Astrocyte (in vitro differentiated cells and primary cell): ENCODE measurements at regions not wholly inside any gene's neighbourhood (a gene's known extent, or its start where the extent isn't known, plus 50 kb on each side); places are given as distances from the start of the nearest gene placed in this dataset.

Experiments
- DNase-seq: peaks from one replicate; pipeline ENCODE4 v3.0.0-alpha.2; 2010; ENCODE audit warnings: low read depth
- FAIRE-seq: peaks from 2 replicates; lab custom pipeline; 2011; peaks lifted over from hg19 to GRCh38; lab: Jason Lieb, UNC
- H2AFZ ChIP-seq: 2 replicates; pipeline ENCODE4 v1.6.0; 2012; ENCODE audit warnings: low read depth, low read length, inconsistent platforms
- H3K27ac ChIP-seq: 2 replicates; pipeline ENCODE4 v1.5.1; 2011; ENCODE audit warnings: low read depth, low read length, inconsistent platforms
- H3K27me3 ChIP-seq: 2 replicates; pipeline ENCODE4 v1.6.0; 2011; ENCODE audit warnings: low read length, inconsistent platforms; ENCODE audit not compliant: insufficient read depth
- H3K36me3 ChIP-seq: 2 replicates; pipeline ENCODE4 v1.5.1; 2011; ENCODE audit warnings: low read length, inconsistent platforms; ENCODE audit not compliant: insufficient read depth
- H3K4me1 ChIP-seq: 2 replicates; pipeline ENCODE4 v1.5.1; 2011; ENCODE audit warnings: low read length, inconsistent platforms; ENCODE audit not compliant: insufficient read depth
- H3K4me2 ChIP-seq: 2 replicates; pipeline ENCODE4 v1.6.0; 2012; ENCODE audit warnings: low read length, inconsistent platforms
- H3K4me3 ChIP-seq: 2 replicates; pipeline ENCODE4 v1.5.1; 2011; ENCODE audit warnings: low read depth, mild to moderate bottlenecking, low read length, inconsistent platforms; ENCODE audit not compliant: insufficient read depth
- H3K79me2 ChIP-seq: 2 replicates; pipeline ENCODE4 v1.6.0; 2012; ENCODE audit warnings: mild to moderate bottlenecking, low read length, inconsistent platforms; ENCODE audit not compliant: insufficient read depth
- H3K9ac ChIP-seq: 2 replicates; pipeline ENCODE4 v1.6.0; 2012; ENCODE audit warnings: mild to moderate bottlenecking, low read length, inconsistent platforms
- H3K9me3 ChIP-seq: 2 replicates; pipeline ENCODE4 v1.5.1; 2012; ENCODE audit warnings: low read depth, mild to moderate bottlenecking, low read length, inconsistent platforms; ENCODE audit not compliant: insufficient read depth
- H4K20me1 ChIP-seq: 2 replicates; pipeline ENCODE4 v1.6.0; 2012; ENCODE audit warnings: low read length, inconsistent platforms; ENCODE audit not compliant: insufficient read depth
- H3K27ac Mint-ChIP-seq: one replicate; pipeline ENCODE4 v1.8.0; 2021; ENCODE audit warnings: mild to moderate bottlenecking, mixed read lengths; ENCODE audit not compliant: unreplicated experiment
- H3K27me3 Mint-ChIP-seq: one replicate; pipeline ENCODE4 v1.8.0; 2021; ENCODE audit warnings: low read depth, mixed read lengths; ENCODE audit not compliant: unreplicated experiment
- H3K36me3 Mint-ChIP-seq: one replicate; pipeline ENCODE4 v1.8.0; 2021; ENCODE audit warnings: low read depth, mixed read lengths; ENCODE audit not compliant: unreplicated experiment
- H3K4me1 Mint-ChIP-seq: one replicate; pipeline ENCODE4 v1.8.0; 2021; ENCODE audit warnings: low read depth, mixed read lengths; ENCODE audit not compliant: unreplicated experiment
- H3K4me3 Mint-ChIP-seq: one replicate; pipeline ENCODE4 v1.8.0; 2021; ENCODE audit warnings: mild to moderate bottlenecking, moderate library complexity, mixed read lengths; ENCODE audit not compliant: unreplicated experiment
- H3K9me3 Mint-ChIP-seq: one replicate; pipeline ENCODE4 v1.8.0; 2021; ENCODE audit warnings: mild to moderate bottlenecking, mixed read lengths; ENCODE audit not compliant: unreplicated experiment
- CTCF ChIP-seq: IDR thresholded peaks from 2 replicates; pipeline ENCODE4 v1.5.1; 2011; ENCODE audit warnings: low read depth, mild to moderate bottlenecking, inconsistent platforms, low read length, moderate library complexity; ENCODE audit not compliant: insufficient read depth
- EZH2 ChIP-seq: IDR thresholded peaks from 2 replicates; pipeline ENCODE4 v1.6.1; 2012; ENCODE audit warnings: mild to moderate bottlenecking, low read length, inconsistent platforms; ENCODE audit not compliant: insufficient read depth

DNA sequence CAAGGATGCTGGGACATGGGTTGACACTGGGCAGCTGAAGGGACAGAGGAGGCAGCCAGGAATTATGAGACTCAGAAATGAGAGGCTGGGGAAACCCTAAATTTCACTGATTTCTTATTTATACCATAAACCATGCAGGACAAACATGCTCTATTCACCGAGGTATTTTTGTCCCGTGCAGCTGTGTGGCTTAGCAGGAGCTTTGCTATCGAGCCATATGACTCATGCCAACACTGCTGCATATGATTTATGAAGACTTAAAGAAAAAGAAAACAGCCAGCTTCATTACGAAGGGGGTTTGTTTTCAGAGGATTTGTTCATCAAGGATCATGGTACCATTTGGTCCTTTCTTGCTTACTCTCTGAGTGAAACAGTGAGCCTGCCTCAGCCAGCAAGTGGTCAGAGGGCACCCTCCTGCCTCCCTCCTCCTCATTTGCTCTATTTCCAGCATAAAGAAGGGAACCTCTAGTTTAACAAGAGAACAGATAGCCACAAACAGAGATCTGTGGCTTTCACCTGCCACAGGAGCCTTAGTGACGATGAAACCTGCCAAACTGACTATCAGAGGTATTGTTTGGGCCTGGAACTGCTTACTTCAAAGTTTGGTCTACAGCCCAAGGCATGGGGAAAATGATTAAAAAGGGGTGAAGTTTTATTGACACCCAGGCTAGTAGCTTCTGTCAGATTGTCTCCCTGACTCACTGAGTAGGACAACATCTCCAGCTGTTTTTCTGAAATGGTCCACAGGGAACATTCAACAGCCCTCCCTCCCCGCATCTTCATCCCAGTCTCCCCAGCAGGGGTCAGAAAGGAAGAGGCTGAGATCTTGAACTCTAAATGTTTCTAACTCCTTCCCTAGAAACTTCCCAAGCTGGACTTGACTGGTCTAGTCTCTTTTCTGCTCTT lies 80.1 kb upstream of the MAML3 start:
- no peak for TF ChIP-seq CTCF
- TF ChIP-seq EZH2: no peak
- Mint-ChIP-seq H3K9me3 (no peaks in the 10 kb centered on the region), H3K4me1 (peaks cover 30% of the 10 kb centered on the region), H3K4me3 (no peak overlapping the region), H3K27ac (no peak overlapping the region), H3K36me3 (no peaks in the 10 kb centered on the region), H3K27me3 (peaks cover 4% of the 10 kb centered on the region)
- Histone ChIP-seq H3K27me3 (no peaks in the 10 kb centered on the region), H3K4me2 (peak overlapping the region; percentile 54), H3K9ac (no peak overlapping the region), H3K36me3 (no peaks in the 10 kb centered on the region), H4K20me1 (no peaks in the 10 kb centered on the region), H3K4me3 (no peak overlapping the region), H3K27ac (no peak overlapping the region), H3K4me1 (peaks cover 37% of the 10 kb centered on the region), H2AFZ (peak overlapping the region; percentile 1), H3K79me2 (no peaks in the 10 kb centered on the region), H3K9me3 (no peaks in the 10 kb centered on the region)
- peak; percentile 76 for FAIRE-seq
- peak; percentile 83 for DNase-seq

GRCh38 chr4:140229881-140230280 lies 75.9 kb upstream of the MAML3 start:
- Histone ChIP-seq H3K4me1 (peaks cover 13% of the 10 kb centered on the region), H3K27me3 (no peaks in the 10 kb centered on the region), H3K4me3 (no peak overlapping the region), H3K9ac (no peak overlapping the region), H3K27ac (no peak overlapping the region), H4K20me1 (no peaks in the 10 kb centered on the region), H2AFZ (no peak overlapping the region), H3K36me3 (no peaks in the 10 kb centered on the region), H3K79me2 (no peaks in the 10 kb centered on the region), H3K4me2 (no peak overlapping the region), H3K9me3 (no peaks in the 10 kb centered on the region)
- Mint-ChIP-seq H3K9me3 (no peaks in the 10 kb centered on the region), H3K27ac (no peak overlapping the region), H3K4me3 (no peak overlapping the region), H3K27me3 (peaks cover 4% of the 10 kb centered on the region), H3K4me1 (peaks cover 6% of the 10 kb centered on the region), H3K36me3 (no peaks in the 10 kb centered on the region)
- TF ChIP-seq EZH2 (no peak), CTCF (no peak)
- FAIRE-seq (no peak), DNase-seq (no peak)

- Histone ChIP-seq H3K79me2 (no peaks in the 10 kb centered on the region), H3K9me3 (no peaks in the 10 kb centered on the region), H3K4me2 (no peak overlapping the region), H3K27me3 (no peaks in the 10 kb centered on the region), H3K4me3 (no peak overlapping the region), H3K27ac (no peak overlapping the region), H4K20me1 (no peaks in the 10 kb centered on the region), H3K9ac (no peak overlapping the region), H2AFZ (no peak overlapping the region), H3K4me1 (peaks cover 4% of the 10 kb centered on the region), H3K36me3 (no peaks in the 10 kb centered on the region)
- DNase-seq (no peak), FAIRE-seq (no peak)
- H3K4me1 Mint-ChIP-seq: peaks cover 1% of the 10 kb centered on the region
- no peak overlapping the region for H3K4me3 Mint-ChIP-seq
- no peaks in the 10 kb centered on the region for H3K9me3 Mint-ChIP-seq
- H3K27ac Mint-ChIP-seq: no peak overlapping the region
- TF ChIP-seq EZH2 (no peak), CTCF (no peak)
- no peaks in the 10 kb centered on the region for H3K36me3 Mint-ChIP-seq
- peaks cover 4% of the 10 kb centered on the region for H3K27me3 Mint-ChIP-seq
These were observed 73.3 kb upstream of the MAML3 start for GRCh38 chr4:140227286-140227685.
